OCI-LY7 (cell line): ENCODE measurements at regions not wholly inside any gene's neighbourhood (a gene's known extent, or its start where the extent isn't known, plus 50 kb on each side); places are given as distances from the start of the nearest gene placed in this dataset.

ENCODE experiments used
- CTCF ChIP-seq: fragments of 200-600 bp; sonication (generic); conservative IDR thresholded peaks from 2 replicates; pipeline ENCODE4 v1.5.1; 2014; ENCODE audit warnings: mild to moderate bottlenecking, antibody characterized with exemption, low read length, moderate library complexity, mixed read lengths
- EZH2phosphoT487 ChIP-seq: fragments of 200-600 bp; sonication (generic); IDR thresholded peaks from 2 replicates; pipeline ENCODE4 v1.6.1; 2018; ENCODE audit warnings: low read depth, borderline replicate concordance, mild to moderate bottlenecking, mixed run types, antibody characterized with exemption, low read length, moderate library complexity, mixed read lengths

- no peak for TF ChIP-seq CTCF
- TF ChIP-seq EZH2phosphoT487 = no peak
These were observed 498.1 kb downstream of the SLC4A3 start for GRCh38 chr2:220125551-220125950.
